ENCODE measurements at regions not wholly inside any gene's neighbourhood (a gene's known extent, or its start where the extent isn't known, plus 50 kb on each side); places are given as distances from the start of the nearest gene placed in this dataset.

GRCh38 chr18:78928076-78928475 is 51.5 kb upstream of the SALL3 start:
- H4K20me1 ChIP-seq (ENCODE audit: control insufficient read depth, extremely low read depth, insufficient read depth, low read length): no peaks in the 10 kb centered on the region
- H3K4me3 ChIP-seq (ENCODE audit: control insufficient read depth in 2 of 3, extremely low read depth in 1 of 3, insufficient read depth in 2 of 3, low read depth in 1 of 3, low read length in 3 of 3): no peak overlapping the region
- no peak for TF ChIP-seq EZH2 (IDR thresholded peaks at IDR 0.05; ENCODE audit: low read length)
- TF ChIP-seq, protein P1, sequence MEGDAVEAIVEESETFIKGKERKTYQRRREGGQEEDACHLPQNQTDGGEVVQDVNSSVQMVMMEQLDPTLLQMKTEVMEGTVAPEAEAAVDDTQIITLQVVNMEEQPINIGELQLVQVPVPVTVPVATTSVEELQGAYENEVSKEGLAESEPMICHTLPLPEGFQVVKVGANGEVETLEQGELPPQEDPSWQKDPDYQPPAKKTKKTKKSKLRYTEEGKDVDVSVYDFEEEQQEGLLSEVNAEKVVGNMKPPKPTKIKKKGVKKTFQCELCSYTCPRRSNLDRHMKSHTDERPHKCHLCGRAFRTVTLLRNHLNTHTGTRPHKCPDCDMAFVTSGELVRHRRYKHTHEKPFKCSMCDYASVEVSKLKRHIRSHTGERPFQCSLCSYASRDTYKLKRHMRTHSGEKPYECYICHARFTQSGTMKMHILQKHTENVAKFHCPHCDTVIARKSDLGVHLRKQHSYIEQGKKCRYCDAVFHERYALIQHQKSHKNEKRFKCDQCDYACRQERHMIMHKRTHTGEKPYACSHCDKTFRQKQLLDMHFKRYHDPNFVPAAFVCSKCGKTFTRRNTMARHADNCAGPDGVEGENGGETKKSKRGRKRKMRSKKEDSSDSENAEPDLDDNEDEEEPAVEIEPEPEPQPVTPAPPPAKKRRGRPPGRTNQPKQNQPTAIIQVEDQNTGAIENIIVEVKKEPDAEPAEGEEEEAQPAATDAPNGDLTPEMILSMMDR (optimal IDR thresholded peaks at IDR 0.05 in 1 of 3, IDR thresholded peaks at IDR 0.05 in 1 of 3, conservative IDR thresholded peaks at IDR 0.05 in 1 of 3; ENCODE audit: extremely low read depth in 1 of 3, insufficient read depth in 2 of 3, low read length in 3 of 3): no peak
- peaks cover 13% of the 10 kb centered on the region for H3K9me3 ChIP-seq (ENCODE audit: control insufficient read depth, low read depth, low read length)
- H3K36me3 ChIP-seq (ENCODE audit: control insufficient read depth in 2 of 2, extremely low read depth in 1 of 2, insufficient read depth in 2 of 2, low read length in 2 of 2): no peaks in the 10 kb centered on the region
- dilution Hi-C loops (cut with MboI; ENCODE audit: extremely low pct_ligation_motif_present, low sequenced_read_pairs): no loop called here
- no peak overlapping the region for H2AFZ ChIP-seq (ENCODE audit: control insufficient read depth, low read length)
- H3K27me3 ChIP-seq (ENCODE audit: control insufficient read depth, extremely low read depth, insufficient read depth, low read length): no peaks in the 10 kb centered on the region
- no peak for FAIRE-seq
- no peak overlapping the region for H3K9ac ChIP-seq (ENCODE audit: control insufficient read depth, extremely low read depth, insufficient read depth, low read length)
- H3K9me1 ChIP-seq (ENCODE audit: control insufficient read depth, extremely low read depth, insufficient read depth, low read length): no peaks in the 10 kb centered on the region
- H3K4me1 ChIP-seq (ENCODE audit: control insufficient read depth, extremely low read depth, insufficient read depth, low read length): no peaks in the 10 kb centered on the region
- H3K79me2 ChIP-seq (ENCODE audit: control insufficient read depth, insufficient read depth, low read length): no peaks in the 10 kb centered on the region
- no peak for DNase-seq (ENCODE audit: low read depth, low spot score)
- H3K27ac ChIP-seq (ENCODE audit: control insufficient read depth, insufficient read depth, low read length): no peak overlapping the region
- H3K4me2 ChIP-seq (ENCODE audit: control insufficient read depth, extremely low read depth, insufficient read depth, low read depth, low read length): no peak overlapping the region

DNA sequence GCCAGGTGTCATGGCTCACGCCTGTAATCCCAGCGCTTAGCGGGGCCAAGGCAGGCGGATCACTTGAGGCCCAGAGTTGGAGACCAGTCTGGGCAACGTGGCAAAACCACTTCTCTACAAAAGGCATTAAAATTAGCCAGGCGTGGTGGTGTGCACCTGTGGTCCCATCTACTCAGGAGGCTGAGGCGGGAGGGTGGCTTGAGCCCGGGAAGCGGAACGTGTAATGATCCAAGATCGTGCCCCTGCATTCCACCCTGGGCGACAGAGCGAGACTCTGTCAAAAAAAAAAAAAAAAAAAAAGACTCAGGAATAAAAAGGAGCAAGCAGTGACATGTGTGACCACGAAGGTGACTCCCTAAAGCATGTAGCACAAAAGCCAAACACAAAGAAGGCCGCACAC is 50.1 kb upstream of the SALL3 start:
- no peaks in the 10 kb centered on the region for H3K79me2 ChIP-seq (ENCODE audit: control insufficient read depth, insufficient read depth, low read length)
- H3K27me3 ChIP-seq (ENCODE audit: control insufficient read depth, extremely low read depth, insufficient read depth, low read length): no peaks in the 10 kb centered on the region
- DNase-seq (ENCODE audit: low read depth, low spot score) (no peak), FAIRE-seq (no peak)
- H2AFZ ChIP-seq (ENCODE audit: control insufficient read depth, low read length): no peak overlapping the region
- H3K9ac ChIP-seq (ENCODE audit: control insufficient read depth, extremely low read depth, insufficient read depth, low read length): no peak overlapping the region
- H3K27ac ChIP-seq (ENCODE audit: control insufficient read depth, insufficient read depth, low read length): no peak overlapping the region
- H3K4me2 ChIP-seq (ENCODE audit: control insufficient read depth, extremely low read depth, insufficient read depth, low read depth, low read length): no peak overlapping the region
- no peaks in the 10 kb centered on the region for H3K4me1 ChIP-seq (ENCODE audit: control insufficient read depth, extremely low read depth, insufficient read depth, low read length)
- no peak overlapping the region for H3K4me3 ChIP-seq (ENCODE audit: control insufficient read depth in 2 of 3, extremely low read depth in 1 of 3, insufficient read depth in 2 of 3, low read depth in 1 of 3, low read length in 3 of 3)
- no peaks in the 10 kb centered on the region for H4K20me1 ChIP-seq (ENCODE audit: control insufficient read depth, extremely low read depth, insufficient read depth, low read length)
- peaks cover 8% of the 10 kb centered on the region for H3K9me3 ChIP-seq (ENCODE audit: control insufficient read depth, low read depth, low read length)
- H3K36me3 ChIP-seq (ENCODE audit: control insufficient read depth in 2 of 2, extremely low read depth in 1 of 2, insufficient read depth in 2 of 2, low read length in 2 of 2): no peaks in the 10 kb centered on the region
- dilution Hi-C loops (cut with MboI; ENCODE audit: extremely low pct_ligation_motif_present, low sequenced_read_pairs): no loop called here
- no peaks in the 10 kb centered on the region for H3K9me1 ChIP-seq (ENCODE audit: control insufficient read depth, extremely low read depth, insufficient read depth, low read length)
- TF ChIP-seq, protein P1 (optimal IDR thresholded peaks at IDR 0.05 in 1 of 3, IDR thresholded peaks at IDR 0.05 in 1 of 3, conservative IDR thresholded peaks at IDR 0.05 in 1 of 3; ENCODE audit: extremely low read depth in 1 of 3, insufficient read depth in 2 of 3, low read length in 3 of 3): no peak
- TF ChIP-seq EZH2 (IDR thresholded peaks at IDR 0.05; ENCODE audit: low read length): no peak

Small RNA genes in the stretch of these regions (small RNA-seq; reads per million reads assigned to genes)
- gene RF00019 (ENCODE audit: insufficient read length in 3 of 3, low read depth in 3 of 3, low replicate concordance in 1 of 3) (0 reads per million in 3 experiments), gene RF00402 (ENCODE audit: insufficient read length in 3 of 3, low read depth in 3 of 3, low replicate concordance in 1 of 3) (0 reads per million in 3 experiments), gene RNA5SP461 (ENCODE audit: insufficient read length in 3 of 3, low read depth in 3 of 3, low replicate concordance in 1 of 3) (0 reads per million in 3 experiments), gene RNU6-655P (ENCODE audit: insufficient read length in 3 of 3, low read depth in 3 of 3, low replicate concordance in 1 of 3) (0 reads per million in 3 experiments)

All from keratinocyte (primary cell).